ENCODE measurements at regions not wholly inside any gene's neighbourhood (a gene's known extent, or its start where the extent isn't known, plus 50 kb on each side); places are given as distances from the start of the nearest gene placed in this dataset.

DNA sequence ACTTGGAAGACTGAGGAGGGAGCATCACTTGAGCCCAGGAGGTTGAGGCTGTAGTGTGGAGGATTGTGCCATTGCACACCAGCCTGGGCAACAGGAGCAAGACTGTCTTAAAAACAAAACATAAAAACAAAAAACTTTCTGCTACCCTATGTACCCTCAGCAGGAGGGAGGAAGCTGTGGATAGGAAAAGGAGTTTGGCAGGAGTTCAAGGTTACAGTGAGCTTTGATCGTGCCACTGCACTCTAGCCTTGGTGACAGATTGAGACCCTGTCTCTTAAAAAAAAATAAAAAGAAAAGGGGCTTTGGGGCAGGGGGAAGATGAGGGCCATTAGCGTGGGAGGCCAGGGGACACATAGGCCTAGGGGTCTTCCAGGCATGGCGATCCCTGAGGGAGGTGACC lies 135.7 kb downstream of the DHX35 start:
- CTCF ChIA-PET = no interaction called here
- Mint-ChIP-seq H3K27me3 (peaks cover 50% of the 10 kb centered on the region), H3K4me3 (no peak overlapping the region), H3K4me1 (ENCODE audit: low read depth) (no peaks in the 10 kb centered on the region), H3K27ac (no peak overlapping the region), H3K9me3 (no peaks in the 10 kb centered on the region), H3K36me3 (ENCODE audit: low read depth) (no peaks in the 10 kb centered on the region)
- H3K9me3 ChIP-seq (ENCODE audit: control insufficient read depth in 1 of 2, insufficient read depth in 1 of 2, low read length in 2 of 2) = no peaks in the 10 kb centered on the region
- no peak overlapping the region for H3K4me3 ChIP-seq (ENCODE audit: low read length)
- POLR2A ChIA-PET = no interaction called here
- DNase-seq = no peak
- no peak overlapping the region for H3K27ac ChIP-seq (ENCODE audit: low read depth in 1 of 2, low read length in 2 of 2)
- no peak for ATAC-seq (ENCODE audit: poor library complexity)
- TF ChIP-seq, protein P1, sequence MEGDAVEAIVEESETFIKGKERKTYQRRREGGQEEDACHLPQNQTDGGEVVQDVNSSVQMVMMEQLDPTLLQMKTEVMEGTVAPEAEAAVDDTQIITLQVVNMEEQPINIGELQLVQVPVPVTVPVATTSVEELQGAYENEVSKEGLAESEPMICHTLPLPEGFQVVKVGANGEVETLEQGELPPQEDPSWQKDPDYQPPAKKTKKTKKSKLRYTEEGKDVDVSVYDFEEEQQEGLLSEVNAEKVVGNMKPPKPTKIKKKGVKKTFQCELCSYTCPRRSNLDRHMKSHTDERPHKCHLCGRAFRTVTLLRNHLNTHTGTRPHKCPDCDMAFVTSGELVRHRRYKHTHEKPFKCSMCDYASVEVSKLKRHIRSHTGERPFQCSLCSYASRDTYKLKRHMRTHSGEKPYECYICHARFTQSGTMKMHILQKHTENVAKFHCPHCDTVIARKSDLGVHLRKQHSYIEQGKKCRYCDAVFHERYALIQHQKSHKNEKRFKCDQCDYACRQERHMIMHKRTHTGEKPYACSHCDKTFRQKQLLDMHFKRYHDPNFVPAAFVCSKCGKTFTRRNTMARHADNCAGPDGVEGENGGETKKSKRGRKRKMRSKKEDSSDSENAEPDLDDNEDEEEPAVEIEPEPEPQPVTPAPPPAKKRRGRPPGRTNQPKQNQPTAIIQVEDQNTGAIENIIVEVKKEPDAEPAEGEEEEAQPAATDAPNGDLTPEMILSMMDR (IDR thresholded peaks at IDR 0.05) = no peak
- no peaks in the 10 kb centered on the region for H3K4me1 ChIP-seq (ENCODE audit: insufficient read depth, low read length)
- intact Hi-C loops (cut with DNase I, micrococcal nuclease) = no loop called here
- peaks cover 0 to 9% of the 10 kb centered on the region in 2 experiments for H3K27me3 ChIP-seq (ENCODE audit: control insufficient read depth in 1 of 2, insufficient read depth in 2 of 2, low read length in 2 of 2)
- H3K36me3 ChIP-seq (ENCODE audit: insufficient read depth, low read length) = no peaks in the 10 kb centered on the region

DNA sequence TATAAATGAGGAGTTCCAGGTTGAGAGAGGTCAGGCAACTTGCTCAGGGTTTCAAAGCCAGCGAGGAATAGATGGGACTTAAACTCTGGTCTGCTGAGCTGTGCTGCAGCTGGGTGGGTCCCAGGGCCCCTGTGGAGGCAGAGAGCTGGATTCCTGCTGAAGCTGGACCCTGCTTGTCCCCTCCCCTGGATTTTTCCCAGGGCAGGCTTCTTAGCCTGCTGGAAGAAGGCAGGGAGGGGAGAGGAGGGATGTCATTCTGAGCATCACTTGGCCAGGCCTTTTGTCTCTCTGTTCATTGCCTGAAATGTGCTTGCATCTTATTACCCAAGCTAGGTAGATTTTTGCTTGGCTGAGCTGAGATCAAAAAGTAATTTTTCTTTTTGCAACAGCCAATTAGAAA lies 133.7 kb downstream of the DHX35 start:
- no peaks in the 10 kb centered on the region for H3K36me3 Mint-ChIP-seq (ENCODE audit: low read depth)
- POLR2A ChIA-PET = no interaction called here
- Histone ChIP-seq H3K4me1 (ENCODE audit: insufficient read depth, low read length) (no peaks in the 10 kb centered on the region), H3K9me3 (ENCODE audit: control insufficient read depth in 1 of 2, insufficient read depth in 1 of 2, low read length in 2 of 2) (no peaks in the 10 kb centered on the region), H3K4me3 (ENCODE audit: low read length) (no peak overlapping the region), H3K36me3 (ENCODE audit: insufficient read depth, low read length) (no peaks in the 10 kb centered on the region), H3K27ac (ENCODE audit: low read depth in 1 of 2, low read length in 2 of 2) (no peak overlapping the region), H3K27me3 (ENCODE audit: control insufficient read depth in 1 of 2, insufficient read depth in 2 of 2, low read length in 2 of 2) (peaks cover 7 to 9% of the 10 kb centered on the region in 2 experiments)
- CTCF ChIA-PET = no interaction called here
- H3K27me3 Mint-ChIP-seq = peaks cover 53% of the 10 kb centered on the region
- H3K4me3 Mint-ChIP-seq = no peak overlapping the region
- H3K27ac Mint-ChIP-seq = no peak overlapping the region
- no peak for ATAC-seq (ENCODE audit: poor library complexity)
- TF ChIP-seq, protein P1 (IDR thresholded peaks at IDR 0.05) = no peak
- intact Hi-C loops (cut with DNase I, micrococcal nuclease) = no loop called here
- no peaks in the 10 kb centered on the region for H3K9me3 Mint-ChIP-seq
- H3K4me1 Mint-ChIP-seq (ENCODE audit: low read depth) = no peaks in the 10 kb centered on the region
- no peak for DNase-seq

DNA sequence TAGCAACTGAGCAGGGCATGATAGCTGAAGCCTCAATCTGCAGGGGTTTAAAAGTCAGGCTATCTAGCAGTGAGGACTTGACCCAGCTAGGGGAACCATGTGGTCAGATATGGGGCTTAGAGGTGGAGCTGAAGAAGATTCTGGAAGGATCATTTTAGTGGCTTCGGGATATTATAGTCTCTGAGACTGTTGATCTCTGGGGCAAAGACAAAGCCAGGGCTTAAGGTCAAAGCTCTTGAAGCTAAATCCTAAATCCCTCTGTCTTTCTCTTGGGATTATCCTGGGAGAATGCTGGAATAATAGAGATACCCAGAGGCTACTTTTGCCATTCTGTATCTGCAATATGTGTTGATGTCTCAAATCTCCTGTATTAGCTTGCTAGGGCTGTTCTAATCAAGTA lies 132.2 kb downstream of the DHX35 start:
- intact Hi-C loops (cut with DNase I, micrococcal nuclease) = no loop called here
- no peaks in the 10 kb centered on the region for H3K36me3 Mint-ChIP-seq (ENCODE audit: low read depth)
- H3K27me3 ChIP-seq (ENCODE audit: control insufficient read depth in 1 of 2, insufficient read depth in 2 of 2, low read length in 2 of 2) = peaks cover 0 to 7% of the 10 kb centered on the region in 2 experiments
- peaks cover 41% of the 10 kb centered on the region for H3K27me3 Mint-ChIP-seq
- POLR2A ChIA-PET = no interaction called here
- no peak overlapping the region for H3K27ac Mint-ChIP-seq
- ATAC-seq (ENCODE audit: poor library complexity) (no peak), DNase-seq (no peak)
- no peaks in the 10 kb centered on the region for H3K9me3 ChIP-seq (ENCODE audit: control insufficient read depth in 1 of 2, insufficient read depth in 1 of 2, low read length in 2 of 2)
- H3K9me3 Mint-ChIP-seq = no peaks in the 10 kb centered on the region
- no peaks in the 10 kb centered on the region for H3K4me1 Mint-ChIP-seq (ENCODE audit: low read depth)
- H3K36me3 ChIP-seq (ENCODE audit: insufficient read depth, low read length) = no peaks in the 10 kb centered on the region
- TF ChIP-seq, protein P1 (IDR thresholded peaks at IDR 0.05) = no peak
- CTCF ChIA-PET = no interaction called here
- no peak overlapping the region for H3K27ac ChIP-seq (ENCODE audit: low read depth in 1 of 2, low read length in 2 of 2)
- no peak overlapping the region for H3K4me3 ChIP-seq (ENCODE audit: low read length)
- H3K4me1 ChIP-seq (ENCODE audit: insufficient read depth, low read length) = no peaks in the 10 kb centered on the region
- no peak overlapping the region for H3K4me3 Mint-ChIP-seq
